IMR-90 (cell line): ENCODE measurements at regions not wholly inside any gene's neighbourhood (a gene's known extent, or its start where the extent isn't known, plus 50 kb on each side); places are given as distances from the start of the nearest gene placed in this dataset.

Experiments
- ATAC-seq: fragments of 200-7000 bp; cut with Tn5 transposase; 2 replicates; pipeline ENCODE4 v1.9.1; 2020; ENCODE audit warnings: low read depth, mild to moderate bottlenecking, moderate library complexity
- BruUV-seq: library from RNA; stranded (reverse); fragments of 400-500 nt; replicated peaks from 2 replicates; lab custom pipeline; 2021; lab: Mats Ljungman, UMichigan
- CTCF ChIA-PET: fragments of 300-600 bp; formaldehyde crosslinking; extraction: SDS; loops from one replicate; lab custom pipeline; 2021; ENCODE audit warnings: antibody characterized with exemption; lab: Yijun Ruan, JAX
- POLR2A ChIA-PET: fragments of 300-600 bp; sonication (Branson Sonifier 250); formaldehyde crosslinking; loops from one replicate; lab custom pipeline; 2022; ENCODE audit warnings: antibody characterized with exemption; ENCODE audit not compliant: unreplicated experiment; lab: Charles Lee
- DNase-seq: peaks from one replicate; pipeline ENCODE4 v3.0.0; 2013
- H2AFZ ChIP-seq: replicated peaks from 2 replicates; pipeline ENCODE3; 2013; ENCODE audit warnings: low read length, mild to moderate bottlenecking; ENCODE audit not compliant: poor library complexity
- H2AK5ac ChIP-seq: 2 replicates; pipeline ENCODE4 v1.6.1; 2013; ENCODE audit warnings: low read depth, low read length, inconsistent platforms
- H2AK9ac ChIP-seq: replicated peaks from 2 replicates; pipeline ENCODE3; 2013; ENCODE audit warnings: mild to moderate bottlenecking, low read depth, low read length, moderate library complexity; ENCODE audit not compliant: poor library complexity
- H2BK120ac ChIP-seq: 2 replicates; pipeline ENCODE4 v1.6.1; 2013; ENCODE audit warnings: low read depth, low read length, inconsistent platforms
- H2BK15ac ChIP-seq: 3 replicates; pipeline ENCODE4 v1.6.1; 2013; ENCODE audit warnings: low read depth, low read length, inconsistent platforms
- H2BK20ac ChIP-seq: 2 replicates; pipeline ENCODE4 v1.6.1; 2013; ENCODE audit warnings: low read depth, mild to moderate bottlenecking, inconsistent platforms, low read length, moderate library complexity
- H2BK5ac ChIP-seq: 2 replicates; pipeline ENCODE4 v1.6.1; 2013; ENCODE audit warnings: mild to moderate bottlenecking, low read depth, low read length, inconsistent platforms; ENCODE audit not compliant: poor library complexity, severe bottlenecking
- H3K14ac ChIP-seq: replicated peaks from 2 replicates; pipeline ENCODE4 v1.6.1; 2013; ENCODE audit warnings: low read depth, low read length, inconsistent platforms
- H3K18ac ChIP-seq: 2 replicates; pipeline ENCODE4 v1.6.1; 2013; ENCODE audit warnings: low read depth, low read length, control low read depth
- H3K23ac ChIP-seq: 2 replicates; pipeline ENCODE4 v1.6.1; 2013; ENCODE audit warnings: low read depth, low read length, inconsistent platforms
- H3K27ac ChIP-seq: 2 replicates; pipeline ENCODE4 v1.5.1; 2013; ENCODE audit warnings: mild to moderate bottlenecking, control low read depth, low read length; ENCODE audit not compliant: insufficient read depth
- H3K27me3 ChIP-seq: 2 replicates; pipeline ENCODE4 v1.6.1; 2013; ENCODE audit warnings: low read length; ENCODE audit not compliant: control insufficient read depth, insufficient read depth
- H3K36me3 ChIP-seq: 2 replicates; pipeline ENCODE4 v1.6.1; 2013; ENCODE audit warnings: low read length, mixed read lengths; ENCODE audit not compliant: control insufficient read depth, insufficient read depth
- H3K4ac ChIP-seq: 2 replicates; pipeline ENCODE4 v1.6.1; 2013; ENCODE audit warnings: low read depth, low read length, inconsistent platforms
- H3K4me1 ChIP-seq: 2 replicates; pipeline ENCODE4 v1.6.1; 2013; ENCODE audit warnings: low read length, mixed read lengths; ENCODE audit not compliant: control insufficient read depth, insufficient read depth
- H3K4me2 ChIP-seq: 2 replicates; pipeline ENCODE4 v1.6.1; 2013; ENCODE audit warnings: low read depth, mild to moderate bottlenecking, control low read depth, low read length, moderate library complexity
- H3K4me3 ChIP-seq: 2 replicates; pipeline ENCODE4 v1.5.1; 2013; ENCODE audit warnings: low read depth, mild to moderate bottlenecking, control low read depth, low read length, moderate library complexity; ENCODE audit not compliant: insufficient read depth
- H3K56ac ChIP-seq: 2 replicates; pipeline ENCODE4 v1.6.1; 2013; ENCODE audit warnings: low read length, inconsistent platforms; ENCODE audit not compliant: insufficient read depth; ENCODE audit errors: extremely low read depth
- H3K79me1 ChIP-seq, 2 experiments: 2 replicates each; pipeline ENCODE4 v1.6.1; 2013; ENCODE audit warnings: low read length in 2 of 2, inconsistent platforms in 1 of 2, low read depth in 1 of 2
- H3K9ac ChIP-seq: 2 replicates; pipeline ENCODE4 v1.6.1; 2013; ENCODE audit warnings: low read depth, low read length, control low read depth
- H3K9me1 ChIP-seq: 2 replicates; pipeline ENCODE4 v1.6.1; 2013; ENCODE audit warnings: low read length, inconsistent platforms; ENCODE audit not compliant: insufficient read depth
- H3K9me3 ChIP-seq: 2 replicates; pipeline ENCODE4 v1.6.1; 2013; ENCODE audit warnings: low read length; ENCODE audit not compliant: control insufficient read depth, insufficient read depth
- H4K20me1 ChIP-seq: 2 replicates; pipeline ENCODE4 v1.6.1; 2013; ENCODE audit warnings: low read length, inconsistent platforms; ENCODE audit not compliant: insufficient read depth
- H4K5ac ChIP-seq: 2 replicates; pipeline ENCODE4 v1.6.1; 2013; ENCODE audit warnings: mild to moderate bottlenecking, low read depth, low read length, control low read depth
- H4K8ac ChIP-seq, 2 experiments: 2 replicates each; pipeline ENCODE4 v1.6.1; 2013; ENCODE audit warnings: low read depth in 2 of 2, low read length in 2 of 2, control low read depth in 1 of 2, inconsistent platforms in 1 of 2
- H4K91ac ChIP-seq: 2 replicates; pipeline ENCODE4 v1.6.1; 2013; ENCODE audit warnings: low read depth, low read length, inconsistent platforms; ENCODE audit not compliant: insufficient read depth
- BHLHE40 ChIP-seq: fragments of 150-350 bp; IDR thresholded peaks from 2 replicates; pipeline ENCODE4 v1.6.1; 2016; ENCODE audit warnings: mild to moderate bottlenecking, low read depth, low read length
- CEBPB ChIP-seq: IDR thresholded peaks from 2 replicates; pipeline ENCODE4 v1.6.1; 2012; ENCODE audit warnings: low read depth, low read length, improper control_type of control experiment
- CHD1 ChIP-seq: IDR thresholded peaks from 2 replicates; pipeline ENCODE4 v1.6.1; 2012; ENCODE audit warnings: low read depth, low read length, improper control_type of control experiment
- CTCF ChIP-seq: conservative IDR thresholded peaks from 2 replicates; pipeline ENCODE4 v1.5.1; 2012; ENCODE audit warnings: mild to moderate bottlenecking, low read depth, low read length, improper control_type of control experiment
- ELK1 ChIP-seq: fragments of 150-350 bp; IDR thresholded peaks from 2 replicates; pipeline ENCODE4 v1.6.1; 2016; ENCODE audit warnings: low read depth, mild to moderate bottlenecking, low read length, moderate library complexity, borderline replicate concordance
- FOS ChIP-seq: fragments of 150-350 bp; IDR thresholded peaks from 2 replicates; pipeline ENCODE4 v1.6.1; 2016; ENCODE audit warnings: low read depth, low read length
- MAFK ChIP-seq: IDR thresholded peaks from 2 replicates; pipeline ENCODE4 v1.6.1; 2012; ENCODE audit warnings: low read depth, low read length, improper control_type of control experiment
- MAZ ChIP-seq: IDR thresholded peaks from 2 replicates; pipeline ENCODE4 v1.6.1; 2012; ENCODE audit warnings: low read depth, mild to moderate bottlenecking, low read length, improper control_type of control experiment, moderate library complexity, borderline replicate concordance
- MXI1 ChIP-seq: IDR thresholded peaks from 2 replicates; pipeline ENCODE4 v1.6.1; 2012; ENCODE audit warnings: low read depth, mild to moderate bottlenecking, low read length, moderate library complexity, borderline replicate concordance
- NFE2L2 ChIP-seq: fragments of 150-350 bp; IDR thresholded peaks from 2 replicates; pipeline ENCODE4 v1.6.1; 2016; ENCODE audit warnings: low read depth, mild to moderate bottlenecking, low read length
- POLR2A ChIP-seq: IDR thresholded peaks from 2 replicates; pipeline ENCODE4 v1.6.1; 2012; ENCODE audit warnings: mild to moderate bottlenecking, low read depth, low read length
- RAD21 ChIP-seq: IDR thresholded peaks from 2 replicates; pipeline ENCODE4 v1.6.1; 2012; ENCODE audit warnings: low read length, improper control_type of control experiment
- RCOR1 ChIP-seq: IDR thresholded peaks from 2 replicates; pipeline ENCODE4 v1.6.1; 2012; ENCODE audit warnings: mild to moderate bottlenecking, low read length, improper control_type of control experiment; ENCODE audit not compliant: insufficient replicate concordance
- RFX5 ChIP-seq: IDR thresholded peaks from 2 replicates; pipeline ENCODE4 v1.8.0; 2012; ENCODE audit warnings: low read depth, mild to moderate bottlenecking, low read length, moderate library complexity
- SMC3 ChIP-seq: fragments of 150-350 bp; IDR thresholded peaks from 2 replicates; pipeline ENCODE4 v1.6.1; 2016; ENCODE audit warnings: low read depth, mild to moderate bottlenecking, antibody characterized with exemption, low read length, moderate library complexity
- USF2 ChIP-seq: fragments of 150-350 bp; IDR thresholded peaks from 2 replicates; pipeline ENCODE4 v1.6.1; 2017; ENCODE audit warnings: mild to moderate bottlenecking, antibody characterized with exemption, low read length, low read depth
- WGBS, 2 experiments: methylation state at CpG; one replicate each; pipeline versions ENCODE4 v1.1.5 to v1.1.7; 2013; ENCODE audit warnings: missing lambda C conversion rate in 2 of 2; ENCODE audit not compliant: insufficient read length in 1 of 2; ENCODE audit errors: extremely low coverage in 2 of 2; 5-methylcytosine and 5-hydroxymethylcytosine counted together
- dilution Hi-C: fragments of 300-500 bp; cut with HindIII; formaldehyde crosslinking; loops from one replicate; pipeline ENCODE4 v1.14.3; 2018; ENCODE audit warnings: low sequenced_read_pairs; ENCODE audit not compliant: unreplicated experiment
- in situ Hi-C: fragments of 300-500 bp; cut with MboI; formaldehyde crosslinking; loops from 3 replicates; pipeline ENCODE4 v1.14.3; 2019; ENCODE audit warnings: low sequenced_read_pairs, inconsistent platforms, mixed read lengths
- intact Hi-C: fragments of 100-400 bp; cut with micrococcal nuclease; formaldehyde crosslinking; loops from 2 replicates; pipeline ENCODE4 v1.10.0; 2022

GRCh38 chr3:176262071-176262470 lies 935.2 kb downstream of the TBL1XR1 start:
- H3K9me1 ChIP-seq, result no peaks in the 10 kb centered on the region
- H2BK120ac ChIP-seq, result no peak overlapping the region
- ChIA-PET POLR2A (no interaction called here), CTCF (interaction anchor here (0.7 kb wide), 1 partner anchor 17 kb away, joined by 4 read pairs; no protein-coding TSS in a partner anchor)
- no peak overlapping the region for H4K91ac ChIP-seq
- no peak overlapping the region for H2AK5ac ChIP-seq
- no peaks in the 10 kb centered on the region for H3K27me3 ChIP-seq
- H3K27ac ChIP-seq, result no peak overlapping the region
- DNase-seq (no peak), ATAC-seq (no peak)
- dilution Hi-C loops (no loop called here), in situ Hi-C loops (no loop called here), intact Hi-C loops (no loop called here)
- H3K79me1 ChIP-seq, result no peaks in the 10 kb centered on the region
- no peak overlapping the region for H3K9ac ChIP-seq
- H3K14ac ChIP-seq, result no peak overlapping the region
- no peak overlapping the region for H3K4me2 ChIP-seq
- no peak overlapping the region for H3K18ac ChIP-seq
- H4K20me1 ChIP-seq, result no peaks in the 10 kb centered on the region
- H2BK5ac ChIP-seq, result no peak overlapping the region
- H3K4ac ChIP-seq, result no peak overlapping the region
- H3K36me3 ChIP-seq, result no peaks in the 10 kb centered on the region
- H3K4me1 ChIP-seq, result no peaks in the 10 kb centered on the region
- H4K8ac ChIP-seq, result no peak overlapping the region
- no peak overlapping the region for H2BK15ac ChIP-seq
- TF ChIP-seq RFX5 (no peak), MXI1 (no peak), MAFK (no peak), CEBPB (no peak), RAD21 (no peak), SMC3 (no peak), CTCF (no peak), CHD1 (no peak), BHLHE40 (no peak), FOS (no peak), RCOR1 (no peak), USF2 (no peak), MAZ (no peak), NFE2L2 (no peak), ELK1 (no peak), POLR2A (no peak)
- H3K23ac ChIP-seq, result no peak overlapping the region
- no peak overlapping the region for H3K4me3 ChIP-seq
- H4K5ac ChIP-seq, result no peak overlapping the region
- no peak overlapping the region for H2BK20ac ChIP-seq
- 75% methylated on average over 4 of the region's 8 CpGs; no CpG with 5 or more reads in 1 of the 2 experiments for WGBS, 2 experiments
- H2AK9ac ChIP-seq, result no peak overlapping the region
- peaks cover under 1% of the 10 kb centered on the region; the same call in 1 of the 2 replicates for H3K9me3 ChIP-seq
- no peak overlapping the region for H3K56ac ChIP-seq
- H2AFZ ChIP-seq, result no peak overlapping the region
- no TSS peak for BruUV-seq
